ENCODE measurements at regions not wholly inside any gene's neighbourhood (a gene's known extent, or its start where the extent isn't known, plus 50 kb on each side); places are given as distances from the start of the nearest gene placed in this dataset.
"Not testable (repeated sequence)": the region's sequence is repeated elsewhere in the genome, so short reads cannot be mapped to it uniquely, and the experiment has no call there.

- H3K9me2 ChIP-seq; H3K36me3 ChIP-seq (replicated peaks in 1 of 2; ENCODE audit: control insufficient read depth in 1 of 2, insufficient read depth in 2 of 2, low read length in 1 of 2); CTCF ChIA-PET; H3K27me3 ChIP-seq (ENCODE audit: insufficient read depth); H3K4me3 ChIP-seq (ENCODE audit: low read depth in 2 of 2, low read length in 1 of 2); H3K4me1 ChIP-seq (ENCODE audit: control insufficient read depth in 1 of 2, insufficient read depth in 2 of 2, low read depth in 1 of 2, low read length in 1 of 2); H4K20me1 ChIP-seq (ENCODE audit: insufficient read depth); H3K4me2 ChIP-seq; H3K9me3 ChIP-seq; H3F3A ChIP-seq (replicated peaks; ENCODE audit: insufficient read depth); DNase-seq; H3K79me2 ChIP-seq (ENCODE audit: insufficient read depth); H3K27ac ChIP-seq (ENCODE audit: low read depth in 2 of 2, low read length in 1 of 2); H3K9ac ChIP-seq; POLR2A ChIA-PET; H2AFZ ChIP-seq (ENCODE audit: low read depth): not testable (repeated sequence)
- WGBS (ENCODE audit: low lambda C conversion rate), result 2% methylated on average over 7 of the region's 30 CpGs
Measured at GRCh38 chr18:1521588-1522248, 617.0 kb downstream of the ADCYAP1 start.

GRCh38 chr18:1522249-1522615 is 617.6 kb downstream of the ADCYAP1 start:
- no peak for TF ChIP-seq EZH2phosphoT487 (IDR thresholded peaks at IDR 0.05; ENCODE audit: borderline replicate concordance, low read depth)
- 3% methylated on average over 1 of the region's 1 CpG for WGBS (ENCODE audit: low lambda C conversion rate)
- H3K27me3 ChIP-seq (ENCODE audit: insufficient read depth), result no peaks in the 10 kb centered on the region
- ChIA-PET POLR2A (no interaction called here), CTCF (no interaction called here)
- no peaks in the 10 kb centered on the region for H3F3A ChIP-seq (replicated peaks; ENCODE audit: insufficient read depth)
- no peak overlapping the region for H3K27ac ChIP-seq (ENCODE audit: low read depth in 2 of 2, low read length in 1 of 2)
- H3K4me1 ChIP-seq (ENCODE audit: control insufficient read depth in 1 of 2, insufficient read depth in 2 of 2, low read depth in 1 of 2, low read length in 1 of 2), result no peaks in the 10 kb centered on the region
- H4K20me1 ChIP-seq (ENCODE audit: insufficient read depth), result no peaks in the 10 kb centered on the region
- no peaks in the 10 kb centered on the region for H3K9me3 ChIP-seq
- H2AFZ ChIP-seq (ENCODE audit: low read depth), result no peak overlapping the region
- no peaks in the 10 kb centered on the region for H3K36me3 ChIP-seq (replicated peaks in 1 of 2; ENCODE audit: control insufficient read depth in 1 of 2, insufficient read depth in 2 of 2, low read length in 1 of 2)
- H3K4me2 ChIP-seq, result no peak overlapping the region
- no peaks in the 10 kb centered on the region for H3K79me2 ChIP-seq (ENCODE audit: insufficient read depth)
- H3K9me2 ChIP-seq, result no peaks in the 10 kb centered on the region
- no peak overlapping the region for H3K4me3 ChIP-seq (ENCODE audit: low read depth in 2 of 2, low read length in 1 of 2)
- no peak overlapping the region for H3K9ac ChIP-seq
- no peak for DNase-seq

GRCh38 chr18:1526991-1527390 is 622.3 kb downstream of the ADCYAP1 start:
- TF ChIP-seq TCF12 (IDR thresholded peaks at IDR 0.05) (no peak), EZH2phosphoT487 (IDR thresholded peaks at IDR 0.05; ENCODE audit: borderline replicate concordance, low read depth) (no peak), TEAD4 (IDR thresholded peaks at IDR 0.05; ENCODE audit: borderline replicate concordance, insufficient read depth) (no peak), NRF1 (IDR thresholded peaks at IDR 0.05; ENCODE audit: low read depth, low read length) (no peak), IRF3 (IDR thresholded peaks at IDR 0.05; ENCODE audit: low read depth, low read length) (no peak), USF2 (IDR thresholded peaks at IDR 0.05; ENCODE audit: borderline replicate concordance, low read depth, low read length) (no peak), ZBTB33 (IDR thresholded peaks at IDR 0.05; ENCODE audit: borderline replicate concordance, low read depth) (no peak), REST (IDR thresholded peaks at IDR 0.05; ENCODE audit: low read depth, low read length) (no peak), SMC3 (IDR thresholded peaks at IDR 0.05; ENCODE audit: low read depth, low read length) (no peak), JUND (IDR thresholded peaks at IDR 0.05) (no peak), MXI1 (IDR thresholded peaks at IDR 0.05; ENCODE audit: low read depth, low read length) (no peak), MAX (IDR thresholded peaks at IDR 0.05; ENCODE audit: low read depth) (no peak)
- H4K20me1 ChIP-seq (ENCODE audit: insufficient read depth), result no peaks in the 10 kb centered on the region
- H3K27ac ChIP-seq (ENCODE audit: low read depth in 2 of 2, low read length in 1 of 2), result no peak overlapping the region
- no peak overlapping the region for H3K9ac ChIP-seq
- no peaks in the 10 kb centered on the region for H3K36me3 ChIP-seq (replicated peaks in 1 of 2; ENCODE audit: control insufficient read depth in 1 of 2, insufficient read depth in 2 of 2, low read length in 1 of 2)
- no peaks in the 10 kb centered on the region for H3K4me1 ChIP-seq (ENCODE audit: control insufficient read depth in 1 of 2, insufficient read depth in 2 of 2, low read depth in 1 of 2, low read length in 1 of 2)
- no peaks in the 10 kb centered on the region for H3F3A ChIP-seq (replicated peaks; ENCODE audit: insufficient read depth)
- H3K9me3 ChIP-seq, result no peaks in the 10 kb centered on the region
- H3K27me3 ChIP-seq (ENCODE audit: insufficient read depth), result no peaks in the 10 kb centered on the region
- CTCF ChIA-PET, result no interaction called here
- no peaks in the 10 kb centered on the region for H3K79me2 ChIP-seq (ENCODE audit: insufficient read depth)
- H3K9me2 ChIP-seq, result no peaks in the 10 kb centered on the region
- DNase-seq, result no peak
- POLR2A ChIA-PET, result no interaction called here
- 4% methylated on average over 1 of the region's 1 CpG for WGBS (ENCODE audit: low lambda C conversion rate)
- no peak overlapping the region for H2AFZ ChIP-seq (ENCODE audit: low read depth)
- no peak overlapping the region for H3K4me2 ChIP-seq
- H3K4me3 ChIP-seq (ENCODE audit: low read depth in 2 of 2, low read length in 1 of 2), result no peak overlapping the region

All from SK-N-SH (cell line).